ENCODE measurements at regions not wholly inside any gene's neighbourhood (a gene's known extent, or its start where the extent isn't known, plus 50 kb on each side); places are given as distances from the start of the nearest gene placed in this dataset.

DNA sequence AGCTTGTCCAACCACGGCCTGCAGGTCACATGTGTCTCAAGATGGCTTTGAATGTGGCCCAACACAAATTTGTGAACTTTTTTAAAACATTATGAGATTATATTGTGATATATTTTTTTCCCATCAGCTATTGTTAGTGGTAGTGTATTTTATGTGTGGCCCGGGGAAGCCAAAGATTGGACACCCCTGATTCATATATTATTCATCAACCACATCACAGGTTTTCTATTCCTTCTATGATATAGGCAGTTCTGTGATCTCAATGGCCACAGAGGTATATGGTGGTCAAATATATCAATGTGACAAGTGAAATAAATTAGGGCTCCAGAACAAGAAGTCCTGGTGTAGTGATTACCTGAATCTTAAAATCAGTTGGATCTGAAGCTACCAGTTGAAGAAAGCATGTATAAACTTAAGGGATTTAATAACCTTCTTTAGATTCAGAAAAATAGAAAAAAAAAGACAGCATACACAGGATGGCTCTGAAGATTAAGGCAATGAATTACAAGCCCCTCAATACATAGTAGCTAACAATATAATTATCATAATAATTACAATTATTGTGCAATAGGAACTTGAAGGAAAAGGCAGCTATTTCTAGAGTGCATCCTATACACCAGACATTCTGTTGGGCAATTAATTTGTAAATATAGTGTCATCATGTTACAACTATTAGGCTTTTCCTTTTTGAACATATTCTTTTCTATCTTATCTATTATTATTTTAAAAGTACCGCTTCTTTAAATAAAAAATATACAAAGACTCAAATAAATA lies 530.4 kb upstream of the PTPRD start:
- TF ChIP-seq, protein P1, sequence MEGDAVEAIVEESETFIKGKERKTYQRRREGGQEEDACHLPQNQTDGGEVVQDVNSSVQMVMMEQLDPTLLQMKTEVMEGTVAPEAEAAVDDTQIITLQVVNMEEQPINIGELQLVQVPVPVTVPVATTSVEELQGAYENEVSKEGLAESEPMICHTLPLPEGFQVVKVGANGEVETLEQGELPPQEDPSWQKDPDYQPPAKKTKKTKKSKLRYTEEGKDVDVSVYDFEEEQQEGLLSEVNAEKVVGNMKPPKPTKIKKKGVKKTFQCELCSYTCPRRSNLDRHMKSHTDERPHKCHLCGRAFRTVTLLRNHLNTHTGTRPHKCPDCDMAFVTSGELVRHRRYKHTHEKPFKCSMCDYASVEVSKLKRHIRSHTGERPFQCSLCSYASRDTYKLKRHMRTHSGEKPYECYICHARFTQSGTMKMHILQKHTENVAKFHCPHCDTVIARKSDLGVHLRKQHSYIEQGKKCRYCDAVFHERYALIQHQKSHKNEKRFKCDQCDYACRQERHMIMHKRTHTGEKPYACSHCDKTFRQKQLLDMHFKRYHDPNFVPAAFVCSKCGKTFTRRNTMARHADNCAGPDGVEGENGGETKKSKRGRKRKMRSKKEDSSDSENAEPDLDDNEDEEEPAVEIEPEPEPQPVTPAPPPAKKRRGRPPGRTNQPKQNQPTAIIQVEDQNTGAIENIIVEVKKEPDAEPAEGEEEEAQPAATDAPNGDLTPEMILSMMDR (IDR thresholded peaks at IDR 0.05) = no peak

DNA sequence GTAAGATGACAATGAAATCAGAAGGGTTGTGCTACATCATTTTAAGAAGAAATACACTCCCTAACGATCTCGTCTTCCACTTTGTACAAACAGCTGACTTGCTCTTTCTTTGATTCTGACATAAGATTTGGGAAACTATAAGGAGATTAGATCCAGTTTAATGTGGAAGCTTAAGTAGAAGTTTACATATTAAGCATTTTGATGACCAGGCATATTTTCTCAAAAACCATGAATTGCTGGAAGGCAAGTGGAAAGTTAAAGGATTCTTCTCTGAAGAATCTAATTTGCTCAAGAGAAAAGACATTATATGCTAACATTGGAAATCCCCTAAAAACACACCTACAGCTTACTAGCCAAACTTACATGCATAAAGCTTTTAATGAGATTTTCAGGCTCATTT lies 531.9 kb upstream of the PTPRD start:
- TF ChIP-seq, protein P1 (IDR thresholded peaks at IDR 0.05) = no peak

DNA sequence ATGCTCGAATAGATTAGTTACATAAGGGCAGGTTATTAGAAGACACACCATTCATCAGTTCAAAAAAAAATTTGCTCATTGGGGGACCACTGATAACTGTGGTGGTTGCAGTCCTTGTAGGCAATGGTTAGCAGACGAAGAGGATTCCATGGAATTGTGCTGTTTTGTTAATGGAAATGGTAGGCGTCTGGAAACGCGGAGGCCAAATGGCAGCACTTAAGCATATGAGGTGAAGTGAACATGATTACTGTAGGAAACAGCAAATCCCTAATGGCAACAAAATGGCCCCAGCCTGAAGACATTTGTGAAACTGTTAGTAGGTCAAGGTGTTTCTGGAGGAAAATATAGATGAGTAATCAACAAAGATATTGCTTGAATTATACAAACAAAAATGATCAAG lies 535.4 kb upstream of the PTPRD start:
- TF ChIP-seq, protein P1 (IDR thresholded peaks at IDR 0.05) = no peak

DNA sequence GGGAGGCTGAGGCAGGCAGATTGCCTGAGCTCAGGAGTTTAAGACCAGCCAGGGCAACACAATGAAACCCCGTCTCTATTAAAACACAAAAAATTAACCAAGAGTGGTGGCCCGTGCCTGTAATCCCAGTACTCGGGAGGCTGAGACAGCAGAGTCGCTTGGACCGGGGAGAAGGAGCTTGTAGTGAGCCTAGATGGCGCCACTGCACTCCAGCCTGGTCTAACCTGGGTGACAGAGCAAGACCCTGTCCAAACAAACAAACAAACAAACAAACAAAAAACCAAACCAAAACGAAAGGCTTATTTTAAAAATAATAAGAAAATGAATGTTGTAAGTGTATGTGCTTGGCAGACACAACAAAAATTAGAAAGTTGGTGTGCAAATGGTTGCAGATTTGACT lies 536.3 kb upstream of the PTPRD start:
- TF ChIP-seq, protein P1 (IDR thresholded peaks at IDR 0.05) = peak; percentile 48

DNA sequence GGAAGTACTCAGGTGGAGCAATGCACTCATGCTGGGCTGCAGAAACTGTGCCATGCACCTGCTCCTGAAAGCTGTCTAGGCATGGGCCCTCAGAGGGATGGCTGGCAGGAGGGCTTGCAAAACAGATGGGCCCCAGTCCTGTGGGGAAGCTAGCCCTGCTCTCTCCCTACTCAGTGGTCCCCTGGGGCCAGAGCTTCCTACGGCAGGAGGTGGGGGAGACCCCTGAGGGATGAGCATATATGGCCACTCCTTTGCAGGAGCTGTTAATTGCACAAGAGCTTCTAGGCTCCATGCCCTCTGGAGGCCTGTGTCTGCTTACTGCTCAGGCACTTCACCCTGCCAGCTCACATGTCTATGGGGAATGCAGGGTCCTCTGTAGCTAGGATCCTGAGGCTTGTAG lies 545.3 kb upstream of the PTPRD start:
- TF ChIP-seq, protein P1 (IDR thresholded peaks at IDR 0.05) = no peak

- TF ChIP-seq, protein P1 (IDR thresholded peaks at IDR 0.05) = no peak
These were observed 545.9 kb upstream of the PTPRD start for GRCh38 chr9:11158676-11159075.

- TF ChIP-seq, protein P1 (IDR thresholded peaks at IDR 0.05) = no peak
These were observed 546.6 kb upstream of the PTPRD start for GRCh38 chr9:11159318-11159862.
